Activated CD8-positive, alpha-beta memory T cell treated with anti-CD3 and anti-CD28 coated beads for 1 hour (primary cell): ENCODE measurements at regions not wholly inside any gene's neighbourhood (a gene's known extent, or its start where the extent isn't known, plus 50 kb on each side); places are given as distances from the start of the nearest gene placed in this dataset.
"Not testable (repeated sequence)": the region's sequence is repeated elsewhere in the genome, so short reads cannot be mapped to it uniquely, and the experiment has no call there.

ENCODE experiments used
- DNase-seq, 2 donors: peaks; one replicate each; pipeline ENCODE4 v3.0.0-alpha.2; 2020; ENCODE audit warnings: low read depth in 1 of 2; ENCODE audit errors: extremely low read depth in 1 of 2

DNA sequence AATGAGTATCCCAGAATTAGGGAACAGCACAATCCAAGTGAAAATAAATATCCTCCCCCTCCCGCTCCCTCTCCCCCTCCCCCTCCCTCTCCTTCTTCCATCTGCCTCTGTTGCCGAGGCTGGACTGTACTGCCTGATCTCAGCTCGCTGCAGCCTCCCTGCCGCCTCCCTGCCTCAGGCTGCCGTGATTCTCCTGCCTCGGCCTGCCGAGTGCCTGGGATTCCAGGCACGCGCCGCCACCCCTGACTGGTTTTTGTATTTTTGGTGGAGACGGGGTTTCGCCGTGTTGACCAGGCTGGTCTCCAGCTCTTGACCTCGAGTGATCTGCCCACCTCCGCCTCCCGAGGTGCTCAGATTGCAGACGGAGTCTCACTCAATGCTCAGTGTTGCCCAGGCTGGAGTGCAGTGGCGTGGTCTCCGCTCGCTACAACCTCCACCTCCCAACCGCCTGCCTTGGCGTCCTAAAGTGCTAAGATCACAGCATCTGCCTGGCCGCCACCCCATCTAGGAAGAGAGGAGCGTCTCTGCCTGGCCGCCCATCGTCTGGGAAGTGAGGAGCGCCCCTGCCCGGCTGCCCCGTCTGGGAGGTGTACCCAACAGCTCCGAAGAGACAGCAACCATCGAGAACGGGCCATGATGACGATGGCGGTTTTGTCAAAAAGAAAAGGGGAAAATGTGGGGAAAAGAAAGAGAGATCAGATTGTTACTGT lies 178.9 kb upstream of the IPO5 start:
- DNase-seq, result not testable (repeated sequence)

DNA sequence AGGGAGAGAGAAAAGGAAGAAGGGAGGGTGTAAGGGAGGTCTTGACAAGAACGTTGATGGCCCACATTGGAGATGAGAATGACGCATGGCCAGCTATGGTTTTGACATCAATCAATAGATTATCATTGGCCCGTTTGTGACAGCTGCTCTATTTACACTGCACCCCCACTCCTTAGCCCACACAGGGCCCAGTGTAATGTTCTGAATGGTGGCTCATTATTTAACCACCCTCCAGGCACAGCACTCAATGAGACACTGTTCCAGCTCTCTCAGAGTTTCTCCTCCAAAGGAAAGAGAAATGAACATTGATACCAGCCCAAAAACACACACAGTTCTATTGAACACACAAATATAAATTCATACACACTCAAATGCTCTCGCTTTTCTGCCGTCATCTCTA lies 173.0 kb upstream of the IPO5 start:
- DNase-seq, result no peak

DNA sequence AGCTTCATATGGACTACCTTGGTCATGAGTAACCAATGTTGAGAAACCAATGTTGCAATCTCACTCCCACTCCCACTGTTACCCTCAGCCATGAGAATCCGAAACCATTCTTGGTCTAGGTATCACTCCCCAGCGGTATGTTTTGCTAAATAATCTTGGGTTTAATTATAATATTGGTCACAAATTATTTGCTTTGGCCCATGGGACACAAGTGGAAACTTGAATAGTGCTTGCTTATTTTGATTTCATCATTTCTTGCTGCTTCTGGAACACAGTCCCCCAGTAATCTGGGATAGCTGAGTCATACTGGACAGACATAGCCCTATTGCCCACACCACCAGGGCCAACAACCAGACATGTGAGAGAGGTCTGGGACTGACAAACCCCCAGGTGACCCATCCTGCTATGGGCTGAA lies 171.6 kb upstream of the IPO5 start:
- no peak for DNase-seq

DNA sequence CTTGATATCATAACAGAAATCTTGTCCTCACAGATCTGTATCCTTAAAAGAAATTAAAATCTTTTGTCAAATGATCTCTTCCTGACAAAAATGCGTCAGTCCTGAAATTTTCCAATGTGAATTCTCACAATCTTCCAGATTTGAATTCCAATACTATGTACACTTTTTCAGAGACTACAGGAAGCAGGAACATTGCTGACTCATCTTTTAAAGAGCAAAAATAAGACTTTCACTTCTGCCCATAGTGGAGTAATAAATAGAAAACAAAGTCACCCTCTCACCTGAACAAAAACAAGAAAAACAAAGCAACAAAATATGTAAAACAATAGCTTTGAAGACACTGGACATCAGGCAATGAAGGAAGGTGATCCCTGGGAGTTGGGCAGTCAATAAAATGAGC lies 167.0 kb upstream of the IPO5 start:
- no peak for DNase-seq

GRCh38 chr13:97797553-97797952 lies 155.9 kb upstream of the IPO5 start:
- no peak for DNase-seq

DNA sequence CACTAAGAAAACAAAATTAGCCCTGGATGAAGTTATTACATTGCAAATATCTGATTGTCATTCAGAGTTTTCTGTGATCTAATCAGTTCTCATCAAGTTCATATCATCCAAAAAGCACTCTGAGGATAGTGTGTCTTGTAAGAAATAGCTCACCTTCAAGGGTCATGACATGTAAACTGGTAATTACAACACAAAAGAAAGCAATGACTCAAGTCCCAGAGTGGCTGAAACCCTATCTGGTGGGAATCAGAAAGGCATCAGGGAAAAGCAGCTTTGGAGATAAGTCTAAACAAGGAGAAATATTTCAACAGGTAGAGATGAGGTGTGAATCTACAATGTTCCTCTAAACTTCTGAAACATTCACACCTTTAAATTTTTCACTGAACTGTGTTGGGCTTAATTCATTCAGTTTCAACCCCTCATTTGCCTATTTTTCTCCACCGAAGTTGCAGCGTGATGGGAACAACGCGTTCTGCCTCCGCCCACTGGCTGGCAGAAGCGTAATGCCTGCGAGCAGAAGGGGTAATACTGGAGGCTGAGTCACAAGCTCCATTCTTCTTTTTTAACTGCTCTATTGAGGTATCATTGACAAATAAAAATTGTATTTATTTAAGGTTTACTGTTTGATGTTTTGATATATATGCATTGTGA lies 155.2 kb upstream of the IPO5 start:
- DNase-seq, result no peak

- no peak for DNase-seq
These were observed 154.6 kb upstream of the IPO5 start for GRCh38 chr13:97798836-97799235.

GRCh38 chr13:97802213-97802612 lies 151.3 kb upstream of the IPO5 start:
- DNase-seq, result no peak

- DNase-seq, result no peak
These were observed 143.9 kb upstream of the IPO5 start for GRCh38 chr13:97809576-97809975.

DNA sequence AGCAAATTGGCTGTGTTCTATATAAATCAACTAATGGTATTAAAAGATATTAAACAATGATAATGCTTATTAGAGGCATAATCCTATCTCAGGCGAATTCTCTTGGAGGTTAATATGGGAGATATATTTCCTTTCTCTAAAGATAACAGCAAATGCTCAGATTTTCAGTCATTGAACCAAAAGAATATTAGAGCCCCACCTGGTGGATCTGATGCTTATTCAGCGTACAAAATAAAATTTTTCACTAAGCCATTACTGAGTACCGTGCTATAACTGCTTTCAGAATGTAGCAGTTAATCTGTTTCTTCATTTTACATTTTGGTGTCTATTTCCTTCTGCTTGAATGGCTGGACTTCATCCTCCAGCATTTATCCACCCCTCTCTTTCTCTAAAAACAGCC lies 143.3 kb upstream of the IPO5 start:
- no peak for DNase-seq

GRCh38 chr13:97822377-97822776 lies 131.1 kb upstream of the IPO5 start:
- no peak for DNase-seq

GRCh38 chr13:97826421-97827012 lies 127.0 kb upstream of the IPO5 start:
- DNase-seq, result no peak

- DNase-seq, result no peak
These were observed 119.2 kb upstream of the IPO5 start for GRCh38 chr13:97834250-97834649.

GRCh38 chr13:97843189-97843588 lies 110.3 kb upstream of the IPO5 start:
- DNase-seq, result no peak

DNA sequence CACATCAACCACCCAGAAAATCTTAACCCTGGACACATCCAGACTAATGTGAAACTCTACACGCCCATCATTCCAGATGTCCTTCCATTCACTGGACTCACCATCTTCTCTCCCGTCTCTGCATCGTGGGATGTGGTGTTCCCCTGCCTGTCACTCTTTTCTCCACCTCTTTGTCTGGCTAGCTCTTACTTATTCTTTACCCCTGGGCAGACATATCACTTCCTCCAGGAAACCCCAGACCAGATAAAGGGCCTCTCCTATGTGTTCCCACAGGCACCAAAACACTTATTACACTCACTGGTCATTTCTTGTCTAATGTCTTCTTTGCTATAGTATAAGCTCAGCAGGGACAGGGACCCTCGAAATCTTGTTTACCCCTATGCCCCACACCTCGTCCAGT lies 109.3 kb upstream of the IPO5 start:
- no peak for DNase-seq

DNA sequence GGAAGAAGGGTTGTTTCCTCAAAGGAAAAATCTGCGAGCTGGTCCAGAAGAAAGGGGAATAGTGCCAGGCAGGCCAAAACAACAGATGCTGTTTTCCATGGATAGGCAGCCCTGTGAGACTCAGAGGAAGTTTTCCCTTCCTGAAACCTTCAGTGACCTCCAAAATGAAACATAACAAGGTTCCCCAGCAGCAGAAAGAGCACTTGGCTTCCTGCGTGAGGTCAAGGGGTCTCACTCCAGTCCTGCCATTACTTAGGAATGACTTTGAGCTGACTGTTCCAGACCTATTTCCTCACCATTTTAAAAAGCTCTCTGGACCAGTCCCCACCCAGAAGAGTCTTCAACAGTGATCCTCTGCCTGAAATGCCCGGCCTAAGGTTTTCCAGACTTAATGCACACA lies 104.6 kb upstream of the IPO5 start:
- DNase-seq, result no peak

- no peak for DNase-seq
These were observed 104.2 kb upstream of the IPO5 start for GRCh38 chr13:97849305-97849704.

DNA sequence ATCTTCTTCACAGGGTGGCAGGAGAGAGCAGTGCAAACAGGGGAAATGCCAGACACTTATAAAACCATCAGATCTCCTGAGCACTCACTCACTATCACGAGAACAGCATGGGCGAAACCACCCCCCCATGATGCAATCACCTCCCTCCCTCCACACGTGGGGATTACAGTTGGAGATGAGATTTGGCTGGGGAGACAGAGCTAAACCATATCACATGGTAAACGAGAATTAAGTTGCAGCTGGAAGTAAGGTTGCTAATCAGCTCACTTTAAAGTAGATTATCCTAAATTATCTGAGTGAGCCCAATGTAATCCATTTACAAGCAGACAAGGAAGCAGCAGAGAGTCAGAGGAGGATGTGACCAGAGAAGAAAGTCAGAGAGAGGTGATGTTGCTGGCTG lies 102.2 kb upstream of the IPO5 start:
- DNase-seq, result no peak

DNA sequence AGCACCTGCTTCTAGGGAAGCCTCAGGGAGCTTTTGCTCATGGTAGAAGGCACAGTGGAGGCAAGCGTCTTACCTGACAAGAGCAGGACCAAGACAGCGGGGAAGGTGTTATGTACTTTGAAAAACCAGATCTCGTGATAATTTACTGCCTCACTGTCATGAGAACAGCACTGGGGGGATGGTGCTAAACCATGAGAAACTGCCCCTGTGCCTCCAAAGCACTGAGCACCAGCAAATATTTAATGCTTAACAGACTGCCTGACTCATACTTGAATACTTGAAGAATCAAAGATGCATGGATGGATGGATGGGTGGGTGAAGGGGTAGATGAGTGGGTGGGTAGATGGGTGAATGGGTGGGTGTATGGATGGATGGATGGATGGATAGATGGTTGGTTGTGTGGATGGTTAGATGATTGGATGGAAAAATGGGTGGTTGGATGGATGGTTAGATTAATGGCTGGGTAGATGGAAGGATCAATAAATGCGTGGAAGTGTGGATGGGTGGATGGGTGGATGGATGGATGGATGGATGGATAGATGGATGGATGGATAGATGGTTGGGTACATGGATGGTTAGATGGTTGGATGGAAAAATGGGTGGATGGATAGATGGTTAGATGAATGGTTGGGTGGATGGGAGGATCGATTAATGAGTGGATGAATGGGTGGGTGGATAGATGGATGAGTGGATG lies 101.1 kb upstream of the IPO5 start:
- DNase-seq, result no peak

DNA sequence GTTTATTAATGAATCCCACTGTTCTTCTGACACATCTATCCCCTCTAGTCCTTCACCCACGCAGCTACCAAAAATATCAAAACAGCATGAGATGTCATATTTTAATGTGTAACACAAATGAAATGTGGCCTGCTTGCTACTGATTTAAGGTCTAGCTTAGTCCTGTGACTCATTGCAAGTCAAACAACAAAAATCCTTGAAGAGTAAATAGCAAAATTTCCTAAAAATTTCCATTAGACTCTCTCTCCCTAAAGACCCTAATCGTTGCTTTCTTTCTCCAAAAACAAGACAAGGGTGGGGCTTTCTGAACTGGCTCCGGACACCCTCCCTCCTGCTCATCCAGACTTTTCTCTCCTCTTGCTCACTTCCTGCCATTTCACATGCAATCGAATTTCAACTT lies 99.9 kb upstream of the IPO5 start:
- no peak for DNase-seq

- no peak for DNase-seq
These were observed 97.7 kb upstream of the IPO5 start for GRCh38 chr13:97855570-97856303.
